NOMO-1 treated with DMSO at 0.1 percent for 48 hours (cell line): ENCODE measurements at regions not wholly inside any gene's neighbourhood (a gene's known extent, or its start where the extent isn't known, plus 50 kb on each side); places are given as distances from the start of the nearest gene placed in this dataset.

Source experiments
- DNase-seq: peaks from one replicate; lab custom pipeline; 2025; ENCODE audit not compliant: unreplicated experiment; lab: John Stamatoyannopoulos, UW

DNA sequence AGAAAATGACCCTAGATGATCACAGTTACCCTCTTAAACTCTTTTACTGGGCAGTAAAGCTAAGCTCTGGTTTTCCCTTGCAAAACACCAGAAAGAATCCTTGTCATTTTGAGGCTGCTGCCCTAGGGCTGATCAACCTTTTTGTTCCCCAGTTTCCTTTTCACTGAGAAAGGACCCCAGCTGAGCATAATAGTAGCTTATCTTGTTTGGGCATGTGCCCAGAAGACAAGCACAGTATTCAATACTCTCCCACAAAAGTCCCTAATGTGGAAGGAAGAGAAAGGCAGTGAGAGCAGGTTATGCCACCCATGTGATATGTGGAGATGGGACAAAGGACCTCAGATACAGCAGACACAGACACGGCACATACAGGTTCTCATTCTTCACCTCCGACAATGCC lies 332.6 kb upstream of the TMPO start:
- DNase-seq, result no peak

DNA sequence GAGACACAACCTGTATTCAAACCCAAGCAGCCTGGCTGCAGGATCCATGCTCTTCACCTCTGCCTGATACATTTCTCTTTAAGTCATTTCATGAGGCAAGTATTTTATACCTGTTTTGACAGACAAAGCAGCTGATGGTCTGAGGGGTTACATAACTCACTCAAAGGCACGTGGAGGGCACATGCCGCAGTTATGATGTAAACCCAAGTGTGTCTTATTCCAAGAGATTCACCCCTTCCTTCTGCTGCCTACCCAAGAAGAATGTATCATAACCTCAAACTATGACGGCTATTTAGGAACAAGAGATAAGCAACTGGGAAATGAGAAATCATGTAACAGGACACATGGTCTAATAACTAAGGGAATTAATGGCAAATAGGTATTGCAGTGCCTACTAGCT lies 329.8 kb upstream of the TMPO start:
- peak; percentile 1 for DNase-seq

DNA sequence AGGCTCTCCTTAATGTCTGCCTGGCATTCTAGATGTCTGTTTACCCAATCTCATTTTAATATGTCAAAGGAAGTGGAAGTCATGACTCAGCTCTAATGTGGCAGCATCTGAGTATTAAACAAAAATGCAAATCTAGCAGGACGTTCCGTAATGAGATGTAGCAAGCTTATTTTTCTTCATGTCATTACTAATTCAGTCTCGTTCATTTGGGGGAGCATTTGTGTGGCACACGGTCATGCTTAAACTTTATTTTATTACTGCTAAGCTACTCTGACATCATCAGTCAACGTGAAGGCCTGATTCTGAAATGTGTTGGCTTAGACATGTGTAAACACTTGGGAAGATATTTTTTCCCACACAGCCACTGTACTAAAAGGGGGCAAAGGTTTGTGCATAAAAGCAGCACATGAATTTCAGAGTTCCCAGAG lies 326.7 kb upstream of the TMPO start:
- DNase-seq, result peak; percentile 78

DNA sequence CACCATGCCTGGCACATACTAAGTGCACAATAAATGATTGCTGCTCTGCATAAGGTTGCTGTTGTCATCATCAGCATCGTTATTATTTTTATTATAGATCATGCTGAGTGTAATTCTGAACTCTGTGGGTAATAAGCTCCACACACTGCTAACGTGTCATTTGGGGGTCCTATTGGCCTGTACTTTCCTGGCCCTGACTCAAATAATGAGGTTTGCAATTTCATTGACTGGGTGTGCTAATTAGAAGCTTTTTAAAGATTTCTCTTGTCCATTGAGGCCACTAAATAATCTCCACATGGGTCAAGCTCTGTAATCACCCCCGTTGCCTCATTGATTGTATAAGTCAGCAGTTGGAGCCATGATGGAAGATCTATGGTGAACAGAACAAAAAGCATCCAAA lies 320.8 kb upstream of the TMPO start:
- no peak for DNase-seq

DNA sequence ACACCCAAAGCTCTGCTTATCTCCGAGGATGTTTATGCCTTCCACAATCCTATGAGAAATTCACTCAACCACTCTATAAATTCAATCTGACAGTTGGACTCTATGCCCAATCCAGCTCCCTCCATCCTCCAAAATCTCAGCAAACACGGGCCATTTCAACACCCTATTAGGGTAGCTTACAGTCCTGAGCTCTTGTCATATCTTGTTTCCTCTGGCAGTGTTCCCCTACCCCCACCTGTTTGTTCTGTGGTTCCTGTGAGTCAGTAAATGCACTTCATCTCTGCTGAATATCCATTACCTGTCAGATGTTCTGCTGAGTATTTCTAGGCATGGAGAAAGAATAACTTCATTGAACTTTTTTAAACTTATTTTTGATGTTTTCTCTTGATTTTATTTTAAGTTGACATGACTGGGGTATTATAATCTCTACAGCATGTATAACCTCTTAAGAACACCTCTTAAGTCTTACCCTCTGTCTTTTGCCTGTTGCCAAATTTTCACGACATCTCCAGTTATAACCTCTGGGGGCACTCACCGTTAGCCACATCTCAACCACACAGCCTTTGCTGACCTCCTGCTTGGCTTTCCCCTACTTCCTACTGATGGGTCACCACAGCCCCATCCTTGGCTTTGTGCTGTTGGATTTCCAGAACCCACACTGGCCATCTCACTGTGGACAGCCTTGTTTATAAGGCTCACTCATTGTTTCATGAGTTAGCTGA lies 317.0 kb upstream of the TMPO start:
- DNase-seq, result no peak

DNA sequence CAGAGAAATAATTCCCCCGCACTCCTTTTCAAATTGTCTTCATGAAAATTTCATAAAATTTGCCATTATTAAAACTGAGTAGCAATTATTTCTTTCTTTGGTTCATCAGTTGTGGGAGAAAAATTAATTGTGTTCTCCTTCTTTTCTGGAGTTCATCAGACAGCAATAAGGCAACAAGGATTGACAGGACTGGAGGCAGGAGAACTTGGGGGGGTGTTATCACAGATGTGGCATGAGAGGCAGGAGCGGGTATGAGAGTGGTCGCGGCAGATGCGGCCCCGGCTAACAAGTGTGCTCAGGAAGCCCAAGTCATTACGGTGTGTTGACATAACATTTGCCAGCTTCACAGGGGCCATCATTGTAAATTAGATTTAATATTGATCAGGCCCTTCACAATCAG lies 306.6 kb upstream of the TMPO start:
- DNase-seq, result no peak

DNA sequence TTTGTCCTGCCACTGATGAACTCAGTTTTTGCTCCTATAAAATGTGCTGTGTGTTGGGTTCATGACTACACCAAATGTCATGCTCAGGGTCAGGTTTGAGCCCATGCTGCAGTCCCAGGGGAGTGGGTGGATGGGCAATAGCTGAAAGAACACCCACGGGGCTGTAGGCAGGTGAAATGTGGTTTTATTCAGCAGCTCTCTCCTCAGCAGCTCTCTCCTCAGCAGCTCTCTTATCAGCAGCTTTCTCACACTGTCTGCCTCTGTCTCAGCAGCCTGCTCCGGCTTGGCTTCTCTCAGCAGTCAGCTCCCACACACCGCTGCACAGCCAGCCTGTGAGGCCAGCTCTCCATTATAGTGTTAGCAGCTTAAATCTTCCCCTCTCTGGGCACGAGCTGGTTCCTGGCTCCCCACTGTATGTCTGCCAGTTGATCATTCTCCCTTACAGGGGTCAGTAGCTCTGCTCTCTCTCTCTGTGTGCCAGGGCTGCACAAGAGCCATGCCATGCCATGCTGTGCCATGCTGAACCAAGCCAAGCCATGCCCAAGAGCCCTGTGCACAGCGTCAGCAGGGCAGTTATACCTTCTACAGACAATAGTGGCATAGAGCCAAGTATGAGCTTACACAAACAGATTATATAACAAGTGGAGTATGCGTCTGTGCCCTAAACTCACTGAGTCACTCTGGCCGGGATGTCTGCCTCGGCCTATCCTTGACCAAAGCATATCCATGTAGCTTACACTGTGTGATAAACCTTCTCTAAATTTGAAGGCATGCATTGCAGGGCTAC lies 303.3 kb upstream of the TMPO start:
- no peak for DNase-seq

DNA sequence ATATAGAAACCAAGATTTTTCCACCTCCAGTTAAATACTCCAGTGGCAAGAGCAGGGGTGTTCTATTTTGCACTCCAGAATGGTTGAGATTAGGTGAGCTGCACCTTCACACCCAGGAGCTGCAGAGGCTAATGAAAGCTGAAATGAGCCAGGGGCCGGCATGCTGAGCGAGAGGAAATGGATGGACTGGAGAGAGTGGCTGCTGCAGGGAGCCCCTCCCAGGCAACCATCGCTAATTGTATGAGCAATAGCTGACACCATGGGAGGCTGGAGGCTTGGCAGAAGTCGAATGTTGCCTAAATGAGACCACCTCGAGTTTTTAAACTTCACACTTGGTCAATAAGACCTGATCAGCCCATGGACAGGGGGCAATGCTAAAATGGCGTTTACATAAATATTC lies 301.8 kb upstream of the TMPO start:
- DNase-seq, result no peak

DNA sequence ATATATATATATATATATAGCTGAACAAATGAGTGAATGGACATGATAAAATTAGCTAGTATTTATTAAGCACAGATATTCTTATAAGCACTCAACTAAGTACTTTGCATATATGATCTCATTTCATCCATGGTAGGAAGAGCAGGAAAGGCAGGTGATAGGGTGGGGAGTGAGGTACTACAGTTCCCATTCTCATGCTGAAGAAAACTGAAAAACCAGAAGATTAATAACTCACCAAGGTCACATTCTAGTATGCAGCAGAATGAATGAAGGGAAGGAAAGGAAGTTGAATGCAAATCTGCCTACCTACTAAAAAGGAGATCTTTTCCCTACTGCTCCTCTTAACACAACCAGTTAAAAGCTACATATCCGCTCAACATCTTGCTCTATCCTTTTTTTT lies 298.1 kb upstream of the TMPO start:
- DNase-seq, result no peak

DNA sequence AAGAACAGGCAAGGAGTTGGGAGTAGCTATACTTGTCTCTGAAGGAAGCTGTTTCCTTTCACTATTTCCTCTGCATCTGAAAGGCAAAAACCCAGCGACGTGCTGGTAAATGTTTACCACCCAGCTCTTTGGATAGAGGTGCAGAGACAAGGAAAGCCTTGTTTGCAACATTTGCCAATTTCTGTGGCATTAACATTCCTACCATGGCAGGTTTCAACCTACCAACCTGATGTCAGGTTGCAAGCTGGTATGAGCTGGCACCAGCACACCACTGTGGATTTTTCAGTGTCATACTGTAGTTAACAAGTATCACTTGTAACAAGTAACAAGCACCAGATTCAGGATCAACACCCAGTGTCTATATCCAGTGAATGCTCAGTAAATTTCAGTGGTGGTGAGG lies 294.8 kb upstream of the TMPO start:
- no peak for DNase-seq

DNA sequence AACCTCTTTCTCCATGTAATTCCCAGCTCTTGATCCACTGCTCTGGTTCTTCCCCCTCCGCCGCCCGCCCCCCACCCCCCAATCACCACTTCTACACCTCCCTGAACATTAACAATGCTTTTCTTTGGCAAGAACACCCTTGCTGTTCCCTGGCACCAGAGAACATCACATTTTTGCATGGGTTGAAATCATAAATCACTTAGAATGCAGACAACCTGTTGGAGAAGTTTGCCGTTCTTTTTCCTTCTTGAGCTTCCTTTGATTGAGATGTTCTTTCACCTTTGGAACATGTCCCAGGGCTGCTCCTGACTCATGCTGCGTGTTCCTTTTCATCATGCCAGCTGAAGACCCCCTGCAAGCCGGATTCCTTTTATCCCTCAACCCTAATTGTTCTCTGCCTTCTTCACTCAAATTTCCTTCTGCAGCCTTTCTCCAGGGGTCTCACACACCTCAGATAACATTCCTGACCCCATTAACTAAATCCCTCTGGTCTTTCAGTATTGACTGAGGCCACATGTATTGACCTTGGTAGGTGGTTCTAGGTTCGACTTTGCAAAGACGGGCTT lies 294.1 kb upstream of the TMPO start:
- DNase-seq, result no peak

DNA sequence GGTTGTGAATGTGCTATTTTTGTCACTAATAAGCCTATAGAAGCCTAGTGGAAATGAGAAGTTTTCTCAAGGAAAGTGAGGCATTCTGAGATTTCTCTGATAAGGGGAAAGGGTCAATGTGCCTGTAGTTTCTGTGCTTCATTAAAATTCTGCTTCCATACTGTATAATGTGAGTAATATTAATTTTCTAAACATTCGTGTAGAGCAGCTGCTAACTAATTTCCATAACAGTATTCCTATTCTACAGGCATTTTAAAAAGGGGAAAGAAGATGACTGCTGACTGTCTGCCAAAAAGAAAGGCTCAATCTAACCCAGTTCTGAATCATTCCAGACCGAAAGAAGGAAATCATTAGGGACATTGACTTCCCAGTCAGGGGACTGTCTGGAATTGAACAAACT lies 293.3 kb upstream of the TMPO start:
- DNase-seq, result no peak

DNA sequence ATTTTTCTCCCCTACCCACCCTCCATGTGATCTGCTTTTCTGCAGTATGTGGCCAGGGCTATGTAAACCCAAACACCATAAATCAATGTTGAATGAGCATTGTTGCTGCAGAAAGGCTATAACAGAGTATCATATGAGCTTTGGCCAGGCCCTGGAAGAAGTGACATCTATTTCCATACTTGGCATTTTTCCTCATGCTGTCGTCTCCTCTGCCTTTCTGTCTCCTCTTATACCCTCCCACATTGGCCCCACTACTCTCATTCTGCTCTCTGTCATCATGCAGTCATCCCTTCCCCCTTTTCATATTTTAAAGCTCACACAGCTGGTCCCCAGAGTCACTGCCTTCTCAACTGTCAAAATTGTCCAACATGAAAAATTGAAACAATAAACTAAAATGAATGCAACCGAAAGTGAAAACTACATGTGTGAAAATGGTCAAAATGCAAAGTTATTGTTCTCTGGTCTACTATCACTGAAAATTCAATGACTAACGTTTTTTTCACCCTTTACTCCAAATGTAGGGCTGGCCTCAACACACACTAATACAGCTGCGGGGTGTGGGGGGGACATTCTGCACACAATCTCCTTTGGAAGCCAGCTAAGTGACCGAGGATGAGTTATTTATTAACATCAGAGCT lies 290.7 kb upstream of the TMPO start:
- DNase-seq, result no peak

DNA sequence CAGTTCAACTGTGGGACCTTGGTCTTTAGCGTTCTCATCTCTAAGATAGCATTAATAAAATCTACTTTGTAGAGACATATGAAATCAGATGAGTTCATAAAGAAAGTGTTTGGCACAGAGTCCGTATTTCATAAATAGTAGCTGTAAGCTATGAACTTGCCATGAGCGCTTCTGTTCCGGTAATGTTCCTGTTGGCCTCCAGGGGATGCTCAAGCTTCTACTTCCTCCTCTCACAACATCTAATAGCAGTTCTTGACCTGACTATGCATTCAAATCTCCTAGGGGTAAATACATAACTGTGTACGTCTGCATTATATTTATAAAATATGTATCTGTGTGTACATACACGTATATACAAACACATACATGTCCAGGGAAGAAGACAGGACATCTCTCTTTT lies 288.2 kb upstream of the TMPO start:
- peak; percentile 55 for DNase-seq

DNA sequence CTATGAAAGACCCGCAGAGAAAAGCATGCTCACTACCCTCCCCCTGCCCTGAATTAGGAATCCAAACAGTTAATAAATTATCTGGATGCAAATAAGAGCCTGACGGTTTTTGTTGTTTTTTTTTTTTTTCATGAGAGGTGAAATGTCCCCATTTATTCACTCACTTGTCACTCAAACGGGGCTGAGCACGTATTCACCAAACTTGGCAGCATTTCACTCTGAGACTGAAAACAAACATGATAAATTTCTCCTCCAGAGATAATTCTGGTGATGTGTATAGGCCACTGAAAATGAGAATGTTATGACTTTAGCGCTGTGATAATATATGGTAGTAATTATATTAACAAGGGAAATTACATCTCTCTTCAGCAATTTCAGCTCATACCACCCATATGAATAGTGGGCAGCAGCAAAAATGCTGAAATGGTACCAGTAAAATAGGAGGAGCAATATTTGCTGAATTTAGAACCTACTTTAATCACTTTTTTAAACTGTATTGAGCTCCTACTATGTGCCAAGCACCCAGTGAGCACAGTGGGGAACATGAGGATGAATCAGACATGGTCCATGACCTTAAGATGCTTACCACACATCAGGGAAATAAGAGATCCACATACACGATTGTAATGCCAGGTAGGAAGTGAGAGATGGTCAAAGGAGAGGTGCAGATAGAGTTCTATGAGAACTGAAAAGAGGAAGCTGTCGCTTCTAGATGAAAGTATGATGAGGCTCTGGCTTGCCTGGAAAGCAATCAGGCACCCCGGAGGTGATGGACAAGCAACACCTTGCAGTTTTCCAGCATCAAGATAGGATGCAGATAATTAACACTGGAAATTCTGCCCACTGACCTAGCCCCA lies 286.5 kb upstream of the TMPO start:
- no peak for DNase-seq

DNA sequence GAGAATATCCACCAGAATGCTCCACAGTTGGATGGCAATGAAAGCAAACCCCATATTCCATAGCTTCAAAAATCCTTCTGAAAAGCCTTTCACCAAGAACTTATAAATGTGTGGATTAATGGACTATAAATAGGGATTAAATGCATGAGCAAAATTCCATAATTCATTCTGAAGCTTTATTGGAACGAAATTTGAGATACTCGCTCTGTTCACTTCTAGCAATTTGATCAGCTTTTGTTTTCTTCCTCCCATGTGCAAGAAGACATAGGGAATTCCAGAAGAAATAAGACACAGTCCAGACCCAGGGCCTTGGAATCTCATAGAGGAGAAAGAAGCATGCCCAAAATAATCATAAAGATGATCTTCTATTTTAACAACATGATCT lies 285.9 kb upstream of the TMPO start:
- no peak for DNase-seq

DNA sequence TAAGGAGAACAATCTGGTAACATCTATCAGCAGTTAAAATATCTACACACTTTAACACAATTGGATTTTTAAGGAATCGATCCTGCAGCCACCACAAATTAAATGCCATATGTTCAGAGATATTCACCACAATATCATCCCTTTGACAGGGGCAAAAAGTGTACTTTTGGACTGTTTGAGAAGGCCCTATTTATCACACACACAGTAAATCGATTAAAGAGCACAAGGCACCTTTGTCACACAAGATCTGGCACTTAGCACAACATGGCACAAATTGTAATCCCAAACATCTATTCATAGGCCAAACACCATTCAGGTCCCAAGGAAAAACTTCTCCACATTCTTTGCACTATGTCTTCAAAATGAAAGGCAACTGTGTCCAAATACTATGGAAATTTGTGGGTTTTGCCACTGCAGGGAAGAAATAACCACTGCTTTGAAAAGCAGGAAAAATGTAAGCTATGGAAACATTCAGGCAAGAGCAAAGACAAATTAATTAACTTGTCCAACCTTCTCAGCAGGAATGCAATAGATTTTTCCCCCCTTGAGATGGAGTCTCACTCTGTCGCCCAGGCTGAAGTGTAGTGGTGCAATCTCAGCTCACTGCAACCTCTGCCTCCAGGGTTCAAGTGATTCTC lies 282.5 kb upstream of the TMPO start:
- DNase-seq, result no peak

DNA sequence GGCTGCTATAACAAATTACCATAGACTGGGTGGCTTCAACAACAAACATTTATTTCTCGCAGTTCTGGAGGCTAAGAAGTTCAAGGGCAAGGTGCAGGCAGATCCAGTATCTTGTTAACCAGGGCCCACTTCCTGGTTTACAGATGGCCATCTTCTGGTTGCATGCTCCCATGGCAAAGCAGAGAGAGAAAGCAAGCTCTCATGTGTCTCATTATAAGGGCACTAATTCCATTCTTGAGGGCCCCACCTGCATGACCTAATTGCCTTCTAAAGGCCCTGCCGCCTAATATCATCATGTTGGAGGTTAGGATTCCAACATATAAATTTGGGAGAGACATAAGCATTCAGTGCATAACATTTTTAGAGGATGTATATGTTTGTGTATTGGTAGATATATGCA lies 280.1 kb upstream of the TMPO start:
- no peak for DNase-seq

DNA sequence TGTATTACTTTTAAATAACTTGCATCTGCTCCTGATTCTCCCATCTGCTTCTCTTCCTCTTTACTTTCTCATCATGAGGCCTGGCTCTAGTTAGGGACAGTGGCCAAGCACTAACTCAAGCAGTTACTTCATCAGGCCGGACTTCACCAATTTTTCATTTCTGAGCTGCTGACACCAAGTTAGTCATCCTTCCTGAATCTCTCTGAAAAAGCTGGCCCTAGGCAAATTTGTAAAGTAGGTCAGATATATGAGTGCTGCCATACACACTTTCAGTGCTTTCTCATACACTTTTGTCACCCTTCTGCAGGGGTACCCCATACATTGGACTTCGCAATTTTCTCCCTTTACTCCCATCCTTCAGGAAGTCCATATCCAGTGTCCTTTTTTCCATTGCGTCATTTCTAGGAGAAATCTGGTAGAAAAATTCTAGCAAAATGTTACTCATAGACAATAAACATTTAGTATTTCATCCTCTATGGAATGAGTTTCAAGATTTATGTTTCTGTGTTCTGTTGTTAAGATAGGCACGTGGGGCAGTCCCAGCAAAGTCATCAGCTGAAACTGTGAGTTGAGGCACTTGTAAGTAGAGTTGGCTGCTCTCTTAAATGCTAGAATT lies 276.8 kb upstream of the TMPO start:
- peak; percentile 3 for DNase-seq

DNA sequence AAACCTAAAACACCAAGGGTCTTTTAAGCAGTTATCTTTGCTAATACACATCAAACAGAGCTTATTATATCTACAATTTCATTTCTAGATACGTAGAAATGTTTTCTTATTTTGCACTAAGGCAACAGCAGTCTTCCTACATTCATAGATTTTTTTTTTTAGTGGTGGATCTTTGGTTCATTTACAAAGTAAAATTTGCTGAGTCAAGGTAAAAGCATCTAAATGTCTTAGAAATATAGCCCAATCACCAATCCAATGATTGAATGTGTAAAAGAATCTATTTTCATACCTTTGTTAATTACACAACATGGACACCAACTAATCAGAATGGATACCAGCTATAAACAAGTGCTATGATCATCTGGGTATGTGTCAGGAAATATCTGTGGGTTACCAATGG lies 272.2 kb upstream of the TMPO start:
- no peak for DNase-seq
